Loucy (cell line): ENCODE measurements at regions not wholly inside any gene's neighbourhood (a gene's known extent, or its start where the extent isn't known, plus 50 kb on each side); places are given as distances from the start of the nearest gene placed in this dataset.

Experiments used
- CTCF ChIP-seq: fragments of 200-600 bp; sonication (generic); conservative IDR thresholded peaks from 2 replicates; pipeline ENCODE4 v1.5.1; 2014; ENCODE audit warnings: mild to moderate bottlenecking, antibody characterized with exemption, low read length
- EZH2phosphoT487 ChIP-seq: fragments of 200-600 bp; IDR thresholded peaks from 2 replicates; pipeline ENCODE4 v1.6.1; 2018; ENCODE audit warnings: antibody characterized with exemption, mild to moderate bottlenecking, moderate library complexity, borderline replicate concordance

GRCh38 chr5:163579729-163580128 lies 74.3 kb downstream of the MAT2B start:
- TF ChIP-seq CTCF, result no peak
- no peak for TF ChIP-seq EZH2phosphoT487
